HepG2 (cell line): ENCODE measurements at regions not wholly inside any gene's neighbourhood (a gene's known extent, or its start where the extent isn't known, plus 50 kb on each side); places are given as distances from the start of the nearest gene placed in this dataset.
A peak's percentile ranks its signal among the peaks of the same experiment; 100 is the strongest.

ENCODE experiments used
- ATAC-seq: fragments of 200-7000 bp; cut with Tn5 transposase; 3 replicates; pipeline ENCODE4 v1.9.1; 2020; ENCODE audit warnings: mild to moderate bottlenecking, moderate library complexity
- BruUV-seq: library from RNA; stranded (reverse); fragments of 400-500 nt; replicated peaks from 2 replicates; lab custom pipeline; 2021; lab: Mats Ljungman, UMichigan
- CTCF ChIA-PET: fragments of 300-600 bp; formaldehyde crosslinking; extraction: SDS; loops from one replicate; lab custom pipeline; 2021; ENCODE audit warnings: low total read pairs, inconsistent platforms, low intra/inter-chr PET ratio; lab: Yijun Ruan, JAX
- POLR2A ChIA-PET: fragments of 350-600 bp; sonication (Branson Sonifier 250); formaldehyde crosslinking; loops from one replicate; lab custom pipeline; 2020; ENCODE audit warnings: antibody characterized with exemption, inconsistent platforms; lab: Yijun Ruan, JAX
- DNase-seq: peaks from one replicate; pipeline ENCODE4 v3.0.0-alpha.2; 2015; ENCODE audit warnings: low spot score
- FAIRE-seq: peaks from 3 replicates; lab custom pipeline; 2011; peaks lifted over from hg19 to GRCh38; lab: Jason Lieb, UNC
- H2AFZ ChIP-seq: one replicate; pipeline ENCODE4 v1.6.1; 2011; ENCODE audit warnings: low read length, inconsistent platforms
- H3K27ac ChIP-seq: fragments of 300-600 bp; 3 replicates; pipeline ENCODE4 v1.8.0; 2011; ENCODE audit warnings: mixed run types, mild to moderate bottlenecking, mixed read lengths, low read length, inconsistent platforms; ENCODE audit not compliant: insufficient read depth; ENCODE audit errors: extremely low read length
- H3K27me3 ChIP-seq, 2 experiments: fragments of 200-600 bp in 1 of 2; 2 replicates in 1 of 2; 3 replicates in 1 of 2; pipeline versions ENCODE4 v1.6.0 to v1.8.0; 2011; ENCODE audit warnings: low read length in 2 of 2, mild to moderate bottlenecking in 2 of 2, moderate library complexity in 2 of 2, inconsistent platforms in 1 of 2; ENCODE audit not compliant: insufficient read depth in 2 of 2, control insufficient read depth in 1 of 2
- H3K36me3 ChIP-seq, 2 experiments: fragments of 200-600 bp in 1 of 2; replicated peaks in 1 of 2; 2 replicates in 1 of 2; 3 replicates in 1 of 2; pipeline versions ENCODE4 v1.5.1 to v1.8.0; 2011; ENCODE audit warnings: low read length in 2 of 2, inconsistent platforms in 1 of 2; ENCODE audit not compliant: insufficient read depth in 2 of 2, control insufficient read depth in 1 of 2
- H3K4me1 ChIP-seq: 2 replicates; pipeline ENCODE4 v1.5.1; 2012; ENCODE audit warnings: low read length, inconsistent platforms; ENCODE audit not compliant: insufficient read depth
- H3K4me2 ChIP-seq: 2 replicates; pipeline ENCODE4 v1.6.0; 2011; ENCODE audit warnings: low read depth, low read length, inconsistent platforms
- H3K4me3 ChIP-seq, 3 experiments: fragments of 200-600 bp in 1 of 3; sonication (generic), shearing (Covaris generic) in 1 of 3; replicated peaks in 1 of 3; 2 replicates each; pipeline ENCODE4 v1.5.1; 2011 to 2016; ENCODE audit warnings: low read length in 3 of 3, inconsistent platforms in 2 of 3, low read depth in 2 of 3, mild to moderate bottlenecking in 2 of 3, control low read depth in 1 of 3, mixed read lengths in 1 of 3; ENCODE audit not compliant: insufficient read depth in 1 of 3
- H3K79me2 ChIP-seq: one replicate; pipeline ENCODE4 v1.6.1; 2011; ENCODE audit warnings: low read length, inconsistent platforms; ENCODE audit not compliant: insufficient read depth
- H3K9ac ChIP-seq: 2 replicates; pipeline ENCODE4 v1.6.0; 2011; ENCODE audit warnings: mild to moderate bottlenecking, low read depth, low read length, inconsistent platforms; ENCODE audit not compliant: insufficient read depth
- H3K9me3 ChIP-seq: 2 replicates; pipeline ENCODE4 v1.5.1; 2012; ENCODE audit warnings: mild to moderate bottlenecking, low read length
- H4K20me1 ChIP-seq: 2 replicates; pipeline ENCODE4 v1.6.0; 2011; ENCODE audit warnings: inconsistent platforms, mild to moderate bottlenecking, low read length, moderate library complexity; ENCODE audit not compliant: insufficient read depth
- MAFK ChIP-seq, 2 experiments: IDR thresholded peaks in 1 of 2; conservative IDR thresholded peaks in 1 of 2; 2 replicates each; pipeline ENCODE4 v1.6.1; 2011; ENCODE audit warnings: improper control_type of control experiment in 2 of 2, low read length in 2 of 2
- REL ChIP-seq: sonication (generic); formaldehyde crosslinking; conservative IDR thresholded peaks from 2 replicates; pipeline ENCODE4 v1.8.0; 2022; ENCODE audit warnings: mild to moderate bottlenecking, missing genetic modification reagents, moderate library complexity
- REPIN1 ChIP-seq: sonication (generic); formaldehyde crosslinking; IDR thresholded peaks from 2 replicates; pipeline ENCODE4 v1.8.0; 2022; ENCODE audit warnings: missing genetic modification reagents, low read depth, mild to moderate bottlenecking, borderline replicate concordance
- SIX4 ChIP-seq: sonication (generic); formaldehyde crosslinking; IDR thresholded peaks from 2 replicates; pipeline ENCODE4 v1.4.0; 2020; ENCODE audit warnings: missing genetic modification reagents
- ZNF142 ChIP-seq: sonication (generic); formaldehyde crosslinking; IDR thresholded peaks from 2 replicates; pipeline ENCODE4 v1.4.0; 2020; ENCODE audit warnings: missing genetic modification reagents
- WGBS: methylation state at CpG from one replicate; pipeline ENCODE4 v1.1.6; 2017; ENCODE audit warnings: low lambda C conversion rate; 5-methylcytosine and 5-hydroxymethylcytosine counted together
- in situ Hi-C: cut with HindIII; loops from 2 replicates; pipeline ENCODE4 v1.10.0; 2017; ENCODE audit warnings: low pct_unique_long_range_greater_than_20kb; ENCODE audit not compliant: extremely low pct_ligation_motif_present
- intact Hi-C: fragments of 100-400 bp; cut with micrococcal nuclease; formaldehyde crosslinking; loops from one replicate; pipeline ENCODE4 v1.10.0; 2022; ENCODE audit not compliant: unreplicated experiment
- TF ChIP-seq, protein P1 (sequence below): sonication (generic); formaldehyde crosslinking; conservative IDR thresholded peaks from 2 replicates; pipeline ENCODE4 v1.4.0; 2020; ENCODE audit warnings: mild to moderate bottlenecking, missing genetic modification reagents, moderate library complexity

DNA sequence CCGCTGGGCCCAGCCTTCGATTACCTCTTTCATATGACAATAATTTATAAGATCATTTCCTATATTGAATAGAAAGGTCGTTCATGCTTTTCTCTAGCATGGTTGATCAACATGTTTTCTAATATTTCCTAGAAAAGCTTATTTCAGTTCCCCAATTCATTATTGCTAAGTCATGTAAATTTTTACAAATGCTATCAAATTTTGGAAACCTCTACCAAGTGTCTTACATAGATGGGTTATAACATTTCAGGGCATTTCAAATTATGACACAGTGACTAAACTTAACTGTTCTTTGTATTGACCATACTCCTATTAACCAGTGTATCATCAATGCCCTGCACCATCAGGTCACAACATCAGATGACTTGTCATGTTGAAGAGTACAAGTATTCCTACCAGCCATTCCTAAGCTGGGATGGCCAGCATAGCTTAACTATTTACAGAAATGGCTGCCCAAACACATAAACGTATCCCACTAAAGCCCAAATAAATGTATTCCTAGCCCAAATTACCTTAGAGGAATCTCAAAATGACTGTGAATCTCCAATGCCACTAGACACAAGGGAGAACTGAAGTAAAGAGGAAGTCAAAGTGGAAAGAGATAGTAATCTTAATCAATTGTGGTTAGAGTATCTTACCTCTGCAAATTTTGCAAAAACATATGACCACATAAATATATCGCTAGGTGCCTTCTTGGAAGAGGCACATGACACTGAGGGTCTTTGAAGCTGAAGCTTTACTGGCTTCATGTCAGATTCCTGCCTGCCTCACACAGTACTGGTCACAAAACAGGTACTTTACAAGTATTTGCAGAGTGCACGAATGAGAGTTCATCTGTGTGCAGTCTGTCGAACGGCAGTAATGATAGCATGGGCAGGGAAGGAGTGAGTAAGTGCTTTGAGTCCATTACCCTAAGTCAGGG lies 87.3 kb upstream of the TLK1 start:
- CTCF ChIA-PET = no interaction called here
- no TSS peak for BruUV-seq
- DNase-seq (no peak), FAIRE-seq (no peak), ATAC-seq (peak; percentile 54)
- POLR2A ChIA-PET = no interaction called here
- TF ChIP-seq REL (CRISPR knock-in tag) (no peak), REPIN1 (no peak), MAFK (conservative IDR thresholded peaks at IDR 0.05 in 1 of 2, IDR thresholded peaks at IDR 0.05 in 1 of 2; ENCODE audit: low read length in 2 of 2) (peak in 1 of 2 experiments; percentile 53; a peak in 2 of 4 replicates), ZNF142 (CRISPR knock-in tag) (no peak), SIX4 (CRISPR knock-in tag) (no peak)
- TF ChIP-seq, protein P1, sequence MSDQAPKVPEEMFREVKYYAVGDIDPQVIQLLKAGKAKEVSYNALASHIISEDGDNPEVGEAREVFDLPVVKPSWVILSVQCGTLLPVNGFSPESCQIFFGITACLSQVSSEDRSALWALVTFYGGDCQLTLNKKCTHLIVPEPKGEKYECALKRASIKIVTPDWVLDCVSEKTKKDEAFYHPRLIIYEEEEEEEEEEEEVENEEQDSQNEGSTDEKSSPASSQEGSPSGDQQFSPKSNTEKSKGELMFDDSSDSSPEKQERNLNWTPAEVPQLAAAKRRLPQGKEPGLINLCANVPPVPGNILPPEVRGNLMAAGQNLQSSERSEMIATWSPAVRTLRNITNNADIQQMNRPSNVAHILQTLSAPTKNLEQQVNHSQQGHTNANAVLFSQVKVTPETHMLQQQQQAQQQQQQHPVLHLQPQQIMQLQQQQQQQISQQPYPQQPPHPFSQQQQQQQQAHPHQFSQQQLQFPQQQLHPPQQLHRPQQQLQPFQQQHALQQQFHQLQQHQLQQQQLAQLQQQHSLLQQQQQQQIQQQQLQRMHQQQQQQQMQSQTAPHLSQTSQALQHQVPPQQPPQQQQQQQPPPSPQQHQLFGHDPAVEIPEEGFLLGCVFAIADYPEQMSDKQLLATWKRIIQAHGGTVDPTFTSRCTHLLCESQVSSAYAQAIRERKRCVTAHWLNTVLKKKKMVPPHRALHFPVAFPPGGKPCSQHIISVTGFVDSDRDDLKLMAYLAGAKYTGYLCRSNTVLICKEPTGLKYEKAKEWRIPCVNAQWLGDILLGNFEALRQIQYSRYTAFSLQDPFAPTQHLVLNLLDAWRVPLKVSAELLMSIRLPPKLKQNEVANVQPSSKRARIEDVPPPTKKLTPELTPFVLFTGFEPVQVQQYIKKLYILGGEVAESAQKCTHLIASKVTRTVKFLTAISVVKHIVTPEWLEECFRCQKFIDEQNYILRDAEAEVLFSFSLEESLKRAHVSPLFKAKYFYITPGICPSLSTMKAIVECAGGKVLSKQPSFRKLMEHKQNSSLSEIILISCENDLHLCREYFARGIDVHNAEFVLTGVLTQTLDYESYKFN (CRISPR knock-in tag) = no peak
- no peaks in the 10 kb centered on the region for H3K79me2 ChIP-seq
- H3K36me3 ChIP-seq = no peaks in the 10 kb centered on the region
- H3K27me3 ChIP-seq = no peaks in the 10 kb centered on the region; a peak in 1 of 5 replicates
- H3K9ac ChIP-seq = no peak overlapping the region
- WGBS = 36% methylated on average over 8 of the region's 8 CpGs
- no peaks in the 10 kb centered on the region for H4K20me1 ChIP-seq
- no peak overlapping the region for H2AFZ ChIP-seq
- no peak overlapping the region for H3K4me3 ChIP-seq
- no peak overlapping the region for H3K27ac ChIP-seq
- intact Hi-C loops = loop anchor here (10.0 kb wide), 1 partner anchor 273 kb away; no protein-coding TSS in a partner anchor
- in situ Hi-C loops = no loop called here
- H3K4me1 ChIP-seq = peaks cover 7% of the 10 kb centered on the region; the same call in 1 of the 2 replicates
- peaks cover 12% of the 10 kb centered on the region for H3K9me3 ChIP-seq
- H3K4me2 ChIP-seq = no peak overlapping the region
